Progenitor cell of endocrine pancreas (in vitro differentiated cells): ENCODE measurements at regions not wholly inside any gene's neighbourhood (a gene's known extent, or its start where the extent isn't known, plus 50 kb on each side); places are given as distances from the start of the nearest gene placed in this dataset.

Source experiments
- DNase-seq: peaks from one replicate; pipeline ENCODE4 v3.0.0; 2021; ENCODE audit warnings: low spot score; ENCODE audit not compliant: unreplicated experiment
- H3K27ac Mint-ChIP-seq: 2 replicates; pipeline ENCODE4 v1.8.0; 2021; ENCODE audit warnings: mild to moderate bottlenecking, moderate library complexity, mixed read lengths
- H3K27me3 Mint-ChIP-seq: 2 replicates; pipeline ENCODE4 v1.8.0; 2021; ENCODE audit warnings: mixed read lengths
- H3K36me3 Mint-ChIP-seq: 2 replicates; pipeline ENCODE4 v1.8.0; 2022; ENCODE audit warnings: mixed read lengths; ENCODE audit not compliant: insufficient read depth
- H3K4me1 Mint-ChIP-seq: 2 replicates; pipeline ENCODE4 v1.8.0; 2021; ENCODE audit warnings: low read depth, mixed read lengths
- H3K4me3 Mint-ChIP-seq: 2 replicates; pipeline ENCODE4 v1.8.0; 2021; ENCODE audit warnings: low read depth, mild to moderate bottlenecking, moderate library complexity, mixed read lengths
- H3K9me3 Mint-ChIP-seq: 2 replicates; pipeline ENCODE4 v1.8.0; 2021; ENCODE audit warnings: low read depth, mixed read lengths
- CTCF ChIP-seq: fragments of 200-600 bp; sonication (generic); IDR thresholded peaks from one replicate; pipeline ENCODE4 v1.5.0; 2021; ENCODE audit warnings: antibody characterized with exemption, mild to moderate bottlenecking; ENCODE audit not compliant: unreplicated experiment

GRCh38 chr21:16086121-16086520, 356.3 kb downstream of the USP25 start:
- H3K27ac Mint-ChIP-seq = no peak overlapping the region
- no peak for TF ChIP-seq CTCF
- no peaks in the 10 kb centered on the region for H3K36me3 Mint-ChIP-seq
- no peak for DNase-seq
- no peaks in the 10 kb centered on the region for H3K27me3 Mint-ChIP-seq
- H3K9me3 Mint-ChIP-seq = peaks cover 7% of the 10 kb centered on the region
- no peak overlapping the region for H3K4me3 Mint-ChIP-seq
- H3K4me1 Mint-ChIP-seq = peaks cover 10% of the 10 kb centered on the region

DNA sequence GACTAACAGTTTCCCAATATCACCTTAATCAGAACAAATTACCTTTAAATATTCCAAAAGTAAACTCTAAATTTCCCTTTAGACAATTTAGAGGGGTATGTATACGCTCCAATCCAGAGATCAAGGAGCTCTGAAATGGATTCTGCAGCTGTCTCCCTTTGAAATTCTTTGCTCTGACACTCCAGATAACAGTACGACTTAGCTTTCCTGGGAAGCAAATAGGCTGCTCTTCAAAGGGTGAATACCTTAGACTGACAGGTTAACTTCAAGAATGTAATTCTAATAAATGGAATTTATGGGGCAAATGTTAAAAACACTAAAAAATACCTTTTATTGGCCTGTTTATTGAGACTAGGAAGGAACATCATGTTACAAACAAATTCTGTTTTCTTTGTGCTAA, 357.2 kb downstream of the USP25 start:
- peaks cover 7% of the 10 kb centered on the region for H3K9me3 Mint-ChIP-seq
- H3K4me3 Mint-ChIP-seq = no peak overlapping the region
- no peak for DNase-seq
- peaks cover 10% of the 10 kb centered on the region for H3K4me1 Mint-ChIP-seq
- no peaks in the 10 kb centered on the region for H3K36me3 Mint-ChIP-seq
- TF ChIP-seq CTCF = no peak
- no peak overlapping the region for H3K27ac Mint-ChIP-seq
- no peaks in the 10 kb centered on the region for H3K27me3 Mint-ChIP-seq

DNA sequence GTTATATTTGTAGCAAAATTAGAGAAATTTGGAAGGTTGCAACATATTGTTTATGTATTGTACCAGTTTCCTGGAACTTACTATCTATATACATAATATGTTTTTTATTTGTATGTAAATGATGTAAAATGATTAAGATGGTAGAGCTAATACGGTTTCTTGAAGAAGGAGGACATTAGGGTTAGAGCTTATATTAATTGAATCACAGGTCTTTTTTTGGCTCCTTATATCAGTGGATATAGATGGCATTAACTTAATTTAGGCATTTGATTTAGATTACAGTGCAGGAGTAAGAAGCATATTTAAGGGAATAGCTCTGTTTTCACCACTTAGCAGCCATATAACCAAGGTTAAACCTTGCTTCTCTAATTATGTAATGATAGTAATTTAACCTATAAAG, 357.7 kb downstream of the USP25 start:
- no peak for TF ChIP-seq CTCF
- no peak overlapping the region for H3K4me3 Mint-ChIP-seq

GRCh38 chr21:16088056-16088455, 358.3 kb downstream of the USP25 start:
- H3K27ac Mint-ChIP-seq = no peak overlapping the region
- H3K4me3 Mint-ChIP-seq = no peak overlapping the region
- no peaks in the 10 kb centered on the region for H3K36me3 Mint-ChIP-seq
- H3K27me3 Mint-ChIP-seq = no peaks in the 10 kb centered on the region
- no peak for TF ChIP-seq CTCF
- DNase-seq = no peak
- peaks cover 10% of the 10 kb centered on the region for H3K4me1 Mint-ChIP-seq
- H3K9me3 Mint-ChIP-seq = peaks cover 7% of the 10 kb centered on the region

More for the DNA sequence above, 357.7 kb downstream of the USP25 start:
- H3K27ac Mint-ChIP-seq = no peak overlapping the region
- H3K4me1 Mint-ChIP-seq = peaks cover 10% of the 10 kb centered on the region
- H3K36me3 Mint-ChIP-seq = no peaks in the 10 kb centered on the region
- no peaks in the 10 kb centered on the region for H3K27me3 Mint-ChIP-seq
- DNase-seq = no peak
- peaks cover 7% of the 10 kb centered on the region for H3K9me3 Mint-ChIP-seq

GRCh38 chr21:16095005-16095404, 365.2 kb downstream of the USP25 start:
- no peaks in the 10 kb centered on the region for H3K36me3 Mint-ChIP-seq
- no peaks in the 10 kb centered on the region for H3K27me3 Mint-ChIP-seq
- no peak overlapping the region for H3K27ac Mint-ChIP-seq
- TF ChIP-seq CTCF = no peak
- H3K4me3 Mint-ChIP-seq = no peak overlapping the region
- DNase-seq = no peak
- no peaks in the 10 kb centered on the region for H3K4me1 Mint-ChIP-seq
- H3K9me3 Mint-ChIP-seq = peaks cover 3% of the 10 kb centered on the region
